ENCODE measurements at regions not wholly inside any gene's neighbourhood (a gene's known extent, or its start where the extent isn't known, plus 50 kb on each side); places are given as distances from the start of the nearest gene placed in this dataset.

DNA sequence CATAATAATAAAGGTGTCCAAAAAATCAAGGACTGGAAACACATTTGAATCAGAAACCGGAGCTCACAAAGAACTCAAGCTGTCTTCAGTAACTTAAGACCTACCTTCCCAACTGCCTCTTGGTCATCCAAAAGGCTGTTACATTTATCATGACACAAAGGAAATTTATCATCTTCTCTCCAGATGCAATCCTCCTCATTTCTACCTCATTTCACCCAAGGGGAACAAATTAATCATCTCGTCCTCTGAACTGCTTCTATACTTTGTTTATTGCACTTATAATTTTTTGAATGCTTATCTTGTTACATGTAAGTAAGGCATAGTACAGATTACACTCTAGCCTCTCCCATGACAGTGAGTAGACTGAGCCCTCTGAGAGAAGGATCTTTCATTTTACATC lies 105.1 kb upstream of the RGPD4 start:
- no peak for TF ChIP-seq CTCF (IDR thresholded peaks at IDR 0.05; ENCODE audit: poor library complexity)
- TF ChIP-seq EZH2 (IDR thresholded peaks at IDR 0.05; ENCODE audit: borderline replicate concordance), result no peak
- no peak for TF ChIP-seq EZH2phosphoT487 (IDR thresholded peaks at IDR 0.05; ENCODE audit: low read depth, severe bottlenecking, unreplicated experiment)

Measured in hepatocyte (in vitro differentiated cells).